NB4 (cell line): ENCODE measurements at regions not wholly inside any gene's neighbourhood (a gene's known extent, or its start where the extent isn't known, plus 50 kb on each side); places are given as distances from the start of the nearest gene placed in this dataset.

Experiments
- CTCF ChIP-seq: IDR thresholded peaks from one replicate; pipeline ENCODE4 v1.5.1; 2012; ENCODE audit warnings: low read depth, low read length
- POLR2A ChIP-seq: IDR thresholded peaks from 2 replicates; pipeline ENCODE4 v1.6.1; 2011; ENCODE audit warnings: mild to moderate bottlenecking; ENCODE audit not compliant: insufficient read length; ENCODE audit errors: extremely low read depth

- TF ChIP-seq CTCF (no peak), POLR2A (no peak)
Observed at GRCh38 chr2:58568901-58569300, 327.8 kb upstream of the FANCL start.
